Fibroblast of lung (primary cell): ENCODE measurements at regions not wholly inside any gene's neighbourhood (a gene's known extent, or its start where the extent isn't known, plus 50 kb on each side); places are given as distances from the start of the nearest gene placed in this dataset.

Source experiments
- DNase-seq, 2 donors: peaks; one replicate each; pipeline versions ENCODE4 v3.0.0 to v3.0.0-alpha.2; 2010; ENCODE audit warnings: low read depth in 2 of 2
- H2AFZ ChIP-seq: 2 replicates; pipeline ENCODE4 v1.5.1; 2012; ENCODE audit warnings: low read length, control low read depth, inconsistent platforms
- H3K27ac ChIP-seq: 2 replicates; pipeline ENCODE4 v1.5.1; 2011; ENCODE audit warnings: low read length, control low read depth; ENCODE audit not compliant: insufficient read depth
- H3K27me3 ChIP-seq: 2 replicates; pipeline ENCODE4 v1.5.1; 2011; ENCODE audit warnings: mild to moderate bottlenecking, low read length; ENCODE audit not compliant: control insufficient read depth, insufficient read depth
- H3K36me3 ChIP-seq: 2 replicates; pipeline ENCODE4 v1.5.1; 2011; ENCODE audit warnings: low read length; ENCODE audit not compliant: control insufficient read depth, insufficient read depth
- H3K4me1 ChIP-seq: 2 replicates; pipeline ENCODE4 v1.5.1; 2011; ENCODE audit warnings: low read length; ENCODE audit not compliant: control insufficient read depth, insufficient read depth; ENCODE audit errors: extremely low read depth
- H3K4me2 ChIP-seq: 2 replicates; pipeline ENCODE4 v1.5.1; 2011; ENCODE audit warnings: low read length, control low read depth; ENCODE audit not compliant: insufficient read depth; ENCODE audit errors: extremely low read depth
- H3K4me3 ChIP-seq, 4 experiments: fragments of 200-600 bp in 1 of 4; sonication (generic) in 1 of 4; replicated peaks in 1 of 4; 2 replicates each; pipeline ENCODE4 v1.5.1; 2011 to 2016; ENCODE audit warnings: low read length in 4 of 4, low read depth in 3 of 4, mild to moderate bottlenecking in 3 of 4, control low read depth in 2 of 4, inconsistent platforms in 1 of 4, mixed read lengths in 1 of 4; ENCODE audit not compliant: insufficient read depth in 1 of 4; ENCODE audit errors: control extremely low read depth in 1 of 4
- H3K79me2 ChIP-seq: 2 replicates; pipeline ENCODE4 v1.5.1; 2012; ENCODE audit warnings: mild to moderate bottlenecking, low read length, inconsistent platforms; ENCODE audit not compliant: control insufficient read depth, insufficient read depth
- H3K9ac ChIP-seq: 2 replicates; pipeline ENCODE4 v1.5.1; 2011; ENCODE audit warnings: mild to moderate bottlenecking, low read length, control low read depth; ENCODE audit not compliant: insufficient read depth
- H3K9me3 ChIP-seq: 2 replicates; pipeline ENCODE4 v1.5.1; 2012; ENCODE audit warnings: low read depth, low read length; ENCODE audit not compliant: control insufficient read depth, insufficient read depth
- H4K20me1 ChIP-seq: 2 replicates; pipeline ENCODE4 v1.5.1; 2011; ENCODE audit warnings: low read length; ENCODE audit not compliant: control insufficient read depth, insufficient read depth; ENCODE audit errors: extremely low read depth
- EZH2 ChIP-seq: IDR thresholded peaks from 2 replicates; pipeline ENCODE4 v1.5.1; 2012; ENCODE audit warnings: low read length, control low read depth, mild to moderate bottlenecking; ENCODE audit errors: missing control alignments
- TF ChIP-seq, protein P1 (sequence below), 2 donors: IDR thresholded peaks in 1 of 2; conservative IDR thresholded peaks in 1 of 2; 1 replicate in 1 of 2; 2 replicates in 1 of 2; pipeline ENCODE4 v1.5.1; 2011 to 2012; ENCODE audit warnings: low read length in 2 of 2, control low read depth in 1 of 2, inconsistent platforms in 1 of 2, low read depth in 1 of 2, mild to moderate bottlenecking in 1 of 2

DNA sequence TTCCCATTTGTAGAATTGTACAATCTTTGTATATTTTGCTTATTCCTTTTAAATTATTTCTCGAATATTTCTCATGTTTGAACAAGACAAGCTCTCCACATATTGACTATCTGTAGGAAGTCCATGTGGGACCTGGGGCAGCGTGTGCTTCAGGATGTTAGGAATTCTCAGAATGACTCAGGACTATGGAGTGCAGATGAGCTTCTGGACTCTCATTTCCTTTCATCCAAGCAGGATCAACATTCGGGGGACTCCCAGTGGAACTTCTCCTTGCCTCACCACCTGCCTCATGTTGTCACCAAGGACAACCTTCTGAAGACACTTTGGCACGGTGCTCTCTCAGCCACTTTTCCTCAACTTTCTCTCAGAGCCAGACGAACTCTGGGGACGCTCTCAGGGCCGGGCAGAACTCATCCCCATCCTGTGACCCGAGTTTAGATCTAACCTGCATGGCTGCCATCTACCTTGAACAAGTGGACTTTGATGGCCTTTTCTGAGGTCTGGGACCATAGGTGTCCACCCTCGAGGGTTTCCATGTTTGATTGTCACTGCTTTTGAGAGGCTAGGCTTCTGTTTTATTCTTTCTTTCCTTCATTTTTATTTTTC, 441.7 kb downstream of the IRS2 start:
- H3K4me3 ChIP-seq: no peak overlapping the region
- no peaks in the 10 kb centered on the region for H3K36me3 ChIP-seq
- no peak overlapping the region for H3K9ac ChIP-seq
- no peak overlapping the region for H3K27ac ChIP-seq
- H2AFZ ChIP-seq: no peak overlapping the region
- H3K9me3 ChIP-seq: no peaks in the 10 kb centered on the region
- H3K27me3 ChIP-seq: no peaks in the 10 kb centered on the region
- H3K4me2 ChIP-seq: no peak overlapping the region
- peaks cover 2% of the 10 kb centered on the region for H3K4me1 ChIP-seq
- no peaks in the 10 kb centered on the region for H3K79me2 ChIP-seq
- no peaks in the 10 kb centered on the region for H4K20me1 ChIP-seq
- DNase-seq: peak; percentile 23 to 86
- no peak for TF ChIP-seq EZH2
- TF ChIP-seq, protein P1, sequence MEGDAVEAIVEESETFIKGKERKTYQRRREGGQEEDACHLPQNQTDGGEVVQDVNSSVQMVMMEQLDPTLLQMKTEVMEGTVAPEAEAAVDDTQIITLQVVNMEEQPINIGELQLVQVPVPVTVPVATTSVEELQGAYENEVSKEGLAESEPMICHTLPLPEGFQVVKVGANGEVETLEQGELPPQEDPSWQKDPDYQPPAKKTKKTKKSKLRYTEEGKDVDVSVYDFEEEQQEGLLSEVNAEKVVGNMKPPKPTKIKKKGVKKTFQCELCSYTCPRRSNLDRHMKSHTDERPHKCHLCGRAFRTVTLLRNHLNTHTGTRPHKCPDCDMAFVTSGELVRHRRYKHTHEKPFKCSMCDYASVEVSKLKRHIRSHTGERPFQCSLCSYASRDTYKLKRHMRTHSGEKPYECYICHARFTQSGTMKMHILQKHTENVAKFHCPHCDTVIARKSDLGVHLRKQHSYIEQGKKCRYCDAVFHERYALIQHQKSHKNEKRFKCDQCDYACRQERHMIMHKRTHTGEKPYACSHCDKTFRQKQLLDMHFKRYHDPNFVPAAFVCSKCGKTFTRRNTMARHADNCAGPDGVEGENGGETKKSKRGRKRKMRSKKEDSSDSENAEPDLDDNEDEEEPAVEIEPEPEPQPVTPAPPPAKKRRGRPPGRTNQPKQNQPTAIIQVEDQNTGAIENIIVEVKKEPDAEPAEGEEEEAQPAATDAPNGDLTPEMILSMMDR (conservative IDR thresholded peaks at IDR 0.05 in 1 of 2, IDR thresholded peaks at IDR 0.05 in 1 of 2; ENCODE audit: low read depth in 1 of 2, low read length in 2 of 2): no peak

DNA sequence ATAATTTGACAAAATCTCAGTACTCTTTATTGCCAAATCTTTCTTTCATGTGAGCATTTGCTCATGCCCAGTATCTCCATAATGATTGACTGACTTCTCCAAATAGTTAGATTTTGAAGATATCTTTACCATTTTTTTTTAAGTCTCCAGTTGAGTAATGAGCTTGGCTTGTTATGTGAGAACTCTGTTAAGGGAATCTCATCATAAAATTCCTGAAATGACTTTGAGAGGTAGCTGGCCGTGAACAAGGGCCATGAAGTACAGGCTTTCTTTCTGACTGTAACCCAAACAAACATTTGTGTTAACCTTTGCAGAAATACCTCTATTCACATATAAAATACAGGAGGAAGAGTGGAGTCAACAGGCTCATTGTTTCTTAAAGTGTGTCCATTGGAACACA, 449.7 kb downstream of the IRS2 start:
- TF ChIP-seq, protein P1 (conservative IDR thresholded peaks at IDR 0.05 in 1 of 2, IDR thresholded peaks at IDR 0.05 in 1 of 2; ENCODE audit: low read depth in 1 of 2, low read length in 2 of 2): no peak
- no peak for TF ChIP-seq EZH2
- DNase-seq: peak; percentile 57 to 94
- H4K20me1 ChIP-seq: no peaks in the 10 kb centered on the region
- H3K9me3 ChIP-seq: no peaks in the 10 kb centered on the region
- peaks cover 2% of the 10 kb centered on the region for H3K4me1 ChIP-seq
- no peaks in the 10 kb centered on the region for H3K27me3 ChIP-seq
- H3K4me2 ChIP-seq: no peak overlapping the region
- H3K4me3 ChIP-seq: no peak overlapping the region
- no peak overlapping the region for H3K9ac ChIP-seq
- no peaks in the 10 kb centered on the region for H3K36me3 ChIP-seq
- H2AFZ ChIP-seq: no peak overlapping the region
- no peak overlapping the region for H3K27ac ChIP-seq
- H3K79me2 ChIP-seq: no peaks in the 10 kb centered on the region

DNA sequence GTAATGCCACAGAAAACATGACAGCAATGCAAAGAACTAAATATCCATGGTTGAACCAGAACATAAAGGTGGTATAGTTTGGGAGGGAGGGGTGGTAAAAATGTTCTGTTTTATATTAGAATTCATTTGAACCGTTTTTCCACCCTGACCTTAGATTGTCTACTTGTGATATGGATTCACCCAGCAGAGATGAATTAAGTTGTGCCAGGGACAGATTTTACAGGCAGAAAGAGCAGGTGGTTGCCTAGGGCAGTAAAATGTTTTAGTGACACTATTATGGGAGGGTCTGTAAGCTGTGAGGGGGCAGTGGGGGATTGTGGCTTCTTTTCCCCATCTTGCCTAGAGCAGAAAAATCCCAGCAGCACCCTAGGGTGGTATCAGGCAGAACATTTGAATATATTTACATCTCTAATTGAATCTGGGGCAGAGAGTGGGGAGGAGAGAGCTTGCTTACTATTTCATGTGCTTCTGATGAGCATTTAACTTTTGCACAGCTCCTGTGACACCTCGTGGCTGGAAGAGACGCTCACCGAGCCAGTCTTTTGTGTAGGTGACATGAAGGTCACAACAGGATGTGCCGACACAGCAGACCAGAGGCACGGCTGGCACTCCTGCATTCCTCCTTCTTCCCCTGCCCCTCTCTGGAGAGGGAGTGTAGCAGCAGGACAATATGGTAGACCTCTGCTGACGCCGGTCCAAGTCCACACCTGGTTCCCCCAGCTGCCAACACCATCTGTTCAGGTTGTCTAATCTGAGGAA, 452.3 kb downstream of the IRS2 start:
- Histone ChIP-seq H3K36me3 (no peaks in the 10 kb centered on the region), H3K27ac (no peak overlapping the region), H2AFZ (no peak overlapping the region), H3K9me3 (no peaks in the 10 kb centered on the region), H3K4me3 (no peak overlapping the region), H3K4me2 (no peak overlapping the region), H3K79me2 (no peaks in the 10 kb centered on the region), H3K9ac (no peak overlapping the region), H3K27me3 (no peaks in the 10 kb centered on the region), H3K4me1 (peaks cover 2% of the 10 kb centered on the region), H4K20me1 (no peaks in the 10 kb centered on the region)
- TF ChIP-seq EZH2: no peak
- TF ChIP-seq, protein P1 (conservative IDR thresholded peaks at IDR 0.05 in 1 of 2, IDR thresholded peaks at IDR 0.05 in 1 of 2; ENCODE audit: low read depth in 1 of 2, low read length in 2 of 2): no peak
- DNase-seq: no peak
